ENCODE measurements at regions not wholly inside any gene's neighbourhood (a gene's known extent, or its start where the extent isn't known, plus 50 kb on each side); places are given as distances from the start of the nearest gene placed in this dataset.
"Not testable (repeated sequence)": the region's sequence is repeated elsewhere in the genome, so short reads cannot be mapped to it uniquely, and the experiment has no call there.

DNA sequence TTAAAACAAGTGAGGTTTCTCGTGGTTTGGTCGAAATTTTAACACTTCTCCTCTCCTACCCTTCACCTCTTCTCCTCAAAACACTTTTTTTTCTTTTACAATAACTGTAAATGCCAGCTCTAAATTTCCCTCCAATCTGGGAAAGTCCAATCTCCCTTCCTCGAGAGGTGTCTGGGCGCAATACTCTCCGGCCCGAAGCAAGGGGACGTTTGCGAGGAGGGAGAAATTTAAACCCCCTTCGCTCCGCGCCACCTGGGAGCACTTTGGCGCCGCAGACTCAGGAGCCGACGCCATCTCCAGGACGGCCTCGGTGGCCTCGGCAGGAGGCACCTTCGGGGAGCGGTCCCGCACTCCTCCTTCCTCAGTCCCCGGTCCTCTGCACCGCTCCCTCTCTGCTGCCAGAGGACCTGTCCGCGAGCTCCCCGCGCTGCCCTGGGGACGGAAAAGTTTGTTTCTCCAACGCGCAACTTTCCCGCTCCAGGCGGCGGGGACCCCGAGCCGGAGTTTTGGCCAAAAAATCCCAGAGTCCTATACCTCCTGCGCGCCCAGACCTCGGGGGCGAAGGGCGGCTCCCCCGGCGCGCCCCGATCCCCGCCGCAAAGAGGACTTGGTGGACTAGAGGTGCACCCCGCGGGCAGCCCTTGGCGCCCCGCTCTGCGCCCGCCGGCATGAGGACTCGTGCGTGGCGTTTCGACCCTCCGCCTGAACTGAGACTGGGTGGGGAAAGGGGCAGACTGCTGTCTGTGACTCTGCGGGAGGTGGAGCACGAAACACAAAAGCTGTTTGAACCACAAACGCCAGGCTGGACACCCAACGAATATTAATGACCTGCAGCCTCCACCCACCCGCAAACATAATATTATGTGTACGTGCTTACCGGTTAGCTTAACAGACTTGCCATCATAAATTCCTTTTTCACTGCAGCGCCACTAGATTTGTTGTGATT lies 95.2 kb upstream of the HMGA2 start:
- Mint-ChIP-seq H3K36me3 (no peaks in the 10 kb centered on the region), H3K4me1 (peaks cover 21% of the 10 kb centered on the region), H3K9me3 (peaks cover 4% of the 10 kb centered on the region), H3K4me3 (peak overlapping the region; percentile 75), H3K27me3 (ENCODE audit: low read depth) (peaks cover 5% of the 10 kb centered on the region), H3K27ac (peak overlapping the region; percentile 47)
- peak in 1 of 2 experiments; percentile 56 for DNase-seq (ENCODE audit: low spot score in 2 of 2, unreplicated experiment in 2 of 2)
- TF ChIP-seq, protein P1, sequence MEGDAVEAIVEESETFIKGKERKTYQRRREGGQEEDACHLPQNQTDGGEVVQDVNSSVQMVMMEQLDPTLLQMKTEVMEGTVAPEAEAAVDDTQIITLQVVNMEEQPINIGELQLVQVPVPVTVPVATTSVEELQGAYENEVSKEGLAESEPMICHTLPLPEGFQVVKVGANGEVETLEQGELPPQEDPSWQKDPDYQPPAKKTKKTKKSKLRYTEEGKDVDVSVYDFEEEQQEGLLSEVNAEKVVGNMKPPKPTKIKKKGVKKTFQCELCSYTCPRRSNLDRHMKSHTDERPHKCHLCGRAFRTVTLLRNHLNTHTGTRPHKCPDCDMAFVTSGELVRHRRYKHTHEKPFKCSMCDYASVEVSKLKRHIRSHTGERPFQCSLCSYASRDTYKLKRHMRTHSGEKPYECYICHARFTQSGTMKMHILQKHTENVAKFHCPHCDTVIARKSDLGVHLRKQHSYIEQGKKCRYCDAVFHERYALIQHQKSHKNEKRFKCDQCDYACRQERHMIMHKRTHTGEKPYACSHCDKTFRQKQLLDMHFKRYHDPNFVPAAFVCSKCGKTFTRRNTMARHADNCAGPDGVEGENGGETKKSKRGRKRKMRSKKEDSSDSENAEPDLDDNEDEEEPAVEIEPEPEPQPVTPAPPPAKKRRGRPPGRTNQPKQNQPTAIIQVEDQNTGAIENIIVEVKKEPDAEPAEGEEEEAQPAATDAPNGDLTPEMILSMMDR (IDR thresholded peaks at IDR 0.05; ENCODE audit: unreplicated experiment), result no peak

DNA sequence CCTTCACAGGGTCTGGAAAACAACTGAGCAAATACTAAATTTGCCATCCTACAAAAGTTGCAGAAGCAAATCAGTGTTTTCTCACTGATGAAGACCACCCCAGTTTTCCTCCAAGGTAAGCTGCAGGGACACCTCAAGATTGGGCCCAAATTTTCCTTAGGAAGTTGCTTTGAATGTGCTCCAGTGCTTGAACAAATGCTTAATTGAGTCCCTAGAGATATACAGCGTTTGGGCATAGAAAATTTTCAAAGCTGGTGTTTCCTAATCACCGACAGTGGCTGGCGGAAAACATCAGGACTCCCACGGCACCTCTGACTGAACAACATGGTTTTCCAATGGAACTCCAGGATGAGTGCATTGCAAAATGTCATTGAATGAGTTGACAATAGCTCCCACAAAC lies 92.5 kb upstream of the HMGA2 start:
- peaks cover 5% of the 10 kb centered on the region for H3K27me3 Mint-ChIP-seq (ENCODE audit: low read depth)
- peaks cover 19% of the 10 kb centered on the region for H3K4me1 Mint-ChIP-seq
- no peak overlapping the region for H3K4me3 Mint-ChIP-seq

DNA sequence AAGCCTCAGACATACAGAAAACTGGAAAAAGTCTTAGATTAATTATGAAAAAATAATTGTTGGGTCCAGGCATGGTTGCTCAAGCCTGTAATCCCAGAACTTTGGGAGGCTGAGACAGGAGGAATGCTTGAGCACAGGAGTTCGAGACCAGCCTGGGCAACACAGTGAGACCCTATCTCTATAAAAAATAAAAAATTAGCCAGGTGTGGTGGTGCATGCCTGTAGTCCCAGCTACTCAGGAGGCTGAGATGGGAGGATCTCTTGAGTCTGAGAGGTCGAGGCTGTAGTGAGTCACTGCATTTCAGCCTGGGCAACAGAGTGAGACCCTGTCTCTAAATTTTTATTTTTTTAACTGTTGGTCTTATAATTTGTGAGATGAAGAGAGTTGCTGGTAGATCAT lies 90.6 kb upstream of the HMGA2 start:
- not testable (repeated sequence) for H3K27ac Mint-ChIP-seq; H3K9me3 Mint-ChIP-seq; H3K27me3 Mint-ChIP-seq (ENCODE audit: low read depth); H3K36me3 Mint-ChIP-seq; H3K4me3 Mint-ChIP-seq; DNase-seq (ENCODE audit: low spot score in 2 of 2, unreplicated experiment in 2 of 2)
- peaks cover 14% of the 10 kb centered on the region for H3K4me1 Mint-ChIP-seq

More for the DNA sequence above, 92.5 kb upstream of the HMGA2 start:
- Mint-ChIP-seq H3K27ac (no peak overlapping the region), H3K9me3 (peaks cover 5% of the 10 kb centered on the region), H3K36me3 (no peaks in the 10 kb centered on the region)
- no peak for DNase-seq (ENCODE audit: low spot score in 2 of 2, unreplicated experiment in 2 of 2)
- TF ChIP-seq, protein P1 (IDR thresholded peaks at IDR 0.05; ENCODE audit: unreplicated experiment), result no peak

DNA sequence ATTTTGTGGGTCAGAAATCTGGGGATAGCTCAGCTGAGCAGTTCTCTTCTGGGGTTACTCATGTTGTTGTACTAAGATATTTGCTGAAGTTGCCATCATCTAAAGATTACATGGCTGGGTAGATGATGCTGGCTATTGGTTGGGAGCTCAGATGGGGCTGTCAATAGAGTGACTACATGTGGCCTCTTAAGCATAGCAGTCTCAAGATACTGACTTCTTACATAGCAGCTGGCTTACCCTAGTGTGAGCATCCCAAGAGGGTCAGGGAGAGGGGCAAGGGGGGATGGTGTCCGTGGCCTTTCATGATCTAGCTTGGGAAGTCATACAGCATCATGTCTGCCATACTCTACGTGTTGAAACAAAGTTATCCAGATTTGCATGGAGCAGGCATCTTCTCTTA lies 90.1 kb upstream of the HMGA2 start:
- Mint-ChIP-seq H3K27me3 (ENCODE audit: low read depth) (no peaks in the 10 kb centered on the region), H3K4me1 (peaks cover 9% of the 10 kb centered on the region), H3K27ac (no peak overlapping the region), H3K4me3 (no peak overlapping the region), H3K9me3 (peaks cover 7% of the 10 kb centered on the region), H3K36me3 (no peaks in the 10 kb centered on the region)
- DNase-seq (ENCODE audit: low spot score in 2 of 2, unreplicated experiment in 2 of 2), result no peak
- TF ChIP-seq, protein P1 (IDR thresholded peaks at IDR 0.05; ENCODE audit: unreplicated experiment), result no peak

DNA sequence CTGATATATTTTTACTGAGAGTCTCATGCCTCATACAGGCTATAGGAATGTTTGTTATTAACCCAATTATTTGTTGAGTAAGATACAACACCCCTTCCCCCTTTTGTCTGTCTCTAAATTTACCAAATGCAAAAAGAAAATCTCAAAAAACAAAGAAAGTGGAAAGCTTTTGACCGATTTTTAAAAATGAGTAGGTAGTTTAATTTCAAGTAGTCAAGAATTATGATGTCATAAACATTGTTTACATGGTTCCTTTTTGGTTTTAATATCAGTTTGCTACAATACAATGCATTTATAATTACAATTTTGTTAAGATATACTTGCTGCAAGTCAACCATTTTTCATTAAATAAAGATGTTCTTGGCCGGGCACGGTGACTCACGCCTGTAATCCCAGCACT lies 84.7 kb upstream of the HMGA2 start:
- no peaks in the 10 kb centered on the region for H3K36me3 Mint-ChIP-seq
- peaks cover 21% of the 10 kb centered on the region for H3K4me1 Mint-ChIP-seq
- peaks cover 3% of the 10 kb centered on the region for H3K9me3 Mint-ChIP-seq
- no peak overlapping the region for H3K4me3 Mint-ChIP-seq
- TF ChIP-seq, protein P1 (IDR thresholded peaks at IDR 0.05; ENCODE audit: unreplicated experiment), result no peak
- peak overlapping the region; percentile 96 for H3K27ac Mint-ChIP-seq
- no peaks in the 10 kb centered on the region for H3K27me3 Mint-ChIP-seq (ENCODE audit: low read depth)
- no peak for DNase-seq (ENCODE audit: low spot score in 2 of 2, unreplicated experiment in 2 of 2)

DNA sequence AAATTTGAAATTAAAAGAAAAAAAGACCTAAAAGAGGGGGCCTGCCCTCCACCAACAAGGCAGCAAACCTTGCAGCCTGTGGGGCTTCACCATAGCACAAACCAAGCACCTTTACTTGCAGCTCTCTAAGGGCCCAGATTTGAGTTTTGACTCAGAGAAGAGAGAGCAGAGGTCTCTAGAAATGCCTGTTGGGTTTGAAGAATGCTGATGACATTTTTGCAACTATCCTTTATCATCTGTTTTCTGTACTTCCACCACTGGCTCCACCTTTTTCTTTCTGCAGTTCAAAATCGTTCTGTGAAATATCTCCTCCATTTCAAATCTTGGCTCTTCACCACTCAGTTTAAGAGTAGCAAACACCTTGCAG lies 83.8 kb upstream of the HMGA2 start:
- Mint-ChIP-seq H3K36me3 (no peaks in the 10 kb centered on the region), H3K4me1 (peaks cover 21% of the 10 kb centered on the region), H3K9me3 (peaks cover 3% of the 10 kb centered on the region), H3K27me3 (ENCODE audit: low read depth) (no peaks in the 10 kb centered on the region), H3K4me3 (peak overlapping the region; percentile 73), H3K27ac (peak overlapping the region; percentile 96)
- TF ChIP-seq, protein P1 (IDR thresholded peaks at IDR 0.05; ENCODE audit: unreplicated experiment), result no peak
- DNase-seq (ENCODE audit: low spot score in 2 of 2, unreplicated experiment in 2 of 2), result no peak

Measured in mesothelial cell of epicardium (in vitro differentiated cells).